Posterior vena cava (tissue), 2 donors: ENCODE measurements at regions not wholly inside any gene's neighbourhood (a gene's known extent, or its start where the extent isn't known, plus 50 kb on each side); places are given as distances from the start of the nearest gene placed in this dataset.
"Not testable (repeated sequence)": the region's sequence is repeated elsewhere in the genome, so short reads cannot be mapped to it uniquely, and the experiment has no call there.

ENCODE experiments used
- DNase-seq: peaks from one replicate; pipeline ENCODE4 v3.0.0-alpha.2; 2020; ENCODE audit warnings: low spot score
- intact Hi-C, 2 donors: fragments of 100-400 bp; cut with DNase I; formaldehyde crosslinking; loops; one replicate each; pipeline versions ENCODE4 v1.14.1 to v1.14.2; 2022 to 2023
- donor health status: DM: yes; HTN: yes; CAD: no.
- donor health status: DM: yes; HTN: yes; CAD: no.

DNA sequence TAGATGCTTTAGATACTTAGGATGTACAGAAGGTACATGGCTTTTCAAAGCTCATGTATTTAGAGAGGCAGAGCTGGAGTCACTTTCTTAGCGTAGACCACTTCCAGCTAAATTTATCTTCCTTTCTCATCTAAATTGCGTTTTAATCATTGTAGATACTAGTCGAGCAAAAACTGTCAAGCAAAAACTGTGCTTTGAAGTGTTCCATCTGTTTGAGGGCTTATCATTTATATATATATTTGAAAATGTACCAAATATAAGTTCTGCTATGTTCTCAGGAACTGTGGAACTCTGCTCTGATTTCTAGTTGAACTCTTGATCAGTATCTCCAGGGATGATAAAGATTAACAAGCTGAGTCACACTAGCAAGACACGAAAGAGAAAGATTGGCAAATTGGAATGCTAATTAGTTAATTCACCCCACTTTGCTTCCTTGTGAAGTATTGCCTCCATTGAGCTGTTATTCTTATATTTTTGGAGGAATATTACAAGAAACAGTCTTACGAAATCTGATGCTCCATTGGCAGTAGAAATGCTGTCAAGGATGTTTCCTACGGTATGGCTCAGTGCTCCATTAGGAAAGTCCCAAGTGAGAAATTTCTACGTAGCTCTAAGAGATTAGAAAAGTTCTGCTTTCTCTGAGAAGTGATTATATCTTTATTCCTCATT is 310.7 kb downstream of the AEBP2 start:
- intact Hi-C loops: no loop called here
- DNase-seq: no peak

DNA sequence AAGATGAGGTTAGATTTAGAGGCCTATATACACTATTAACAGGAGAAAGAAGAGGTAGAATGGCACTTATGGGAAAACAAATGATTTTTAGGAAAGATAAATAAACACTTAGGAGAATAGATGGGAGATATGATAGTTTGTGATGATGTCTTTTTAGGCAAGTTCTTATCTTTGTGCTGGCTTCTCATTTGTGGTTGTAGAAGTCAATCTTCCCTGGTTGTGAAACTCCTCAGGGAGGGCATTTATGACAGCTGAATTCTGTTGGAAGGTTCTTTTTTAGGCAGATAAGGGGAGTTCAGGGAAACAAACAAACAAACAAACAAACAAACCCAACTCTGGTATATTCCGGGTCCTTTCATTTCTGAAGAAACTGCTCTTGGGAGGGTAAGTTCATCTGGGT is 311.8 kb downstream of the AEBP2 start:
- intact Hi-C loops: no loop called here

DNA sequence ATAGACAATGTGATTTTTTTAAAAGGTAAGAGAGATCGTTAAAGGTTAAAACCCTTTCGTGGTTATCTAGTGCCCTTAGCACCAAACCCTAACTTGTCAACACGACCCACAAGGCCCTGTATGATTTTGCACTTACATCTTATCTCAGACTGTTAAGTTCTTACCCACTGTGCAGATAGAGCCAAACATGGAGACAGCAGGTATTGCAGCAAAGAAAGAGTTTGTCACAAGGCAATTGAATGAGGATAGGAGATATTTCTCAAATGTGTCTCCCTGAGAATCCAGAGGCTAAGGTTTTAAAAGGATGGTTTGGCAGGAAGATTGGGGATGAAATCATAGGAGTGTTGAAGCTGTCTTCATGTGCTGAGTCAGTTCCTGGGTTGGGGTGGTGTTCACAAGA is 313.4 kb downstream of the AEBP2 start:
- no peak for DNase-seq
- intact Hi-C loops: no loop called here

More for the DNA sequence above, 311.8 kb downstream of the AEBP2 start:
- no peak for DNase-seq

DNA sequence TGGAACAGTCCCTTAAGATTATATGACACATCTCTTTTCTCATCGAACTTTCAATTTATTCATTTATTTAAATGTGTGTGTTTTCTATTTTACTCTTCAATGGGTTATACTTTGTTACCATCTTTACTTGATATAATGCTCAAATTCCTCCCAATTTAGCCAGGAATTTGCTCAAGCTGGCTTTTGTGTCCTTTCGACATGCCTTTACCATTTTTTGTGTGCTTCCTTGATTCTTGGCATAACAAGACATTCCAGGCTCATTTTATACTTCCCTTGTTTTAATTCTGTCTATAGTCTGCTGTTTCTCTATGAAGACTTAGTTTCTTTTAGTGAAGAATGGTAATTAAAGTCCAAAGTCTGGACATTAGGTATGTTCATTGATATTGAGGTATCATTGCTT is 315.8 kb downstream of the AEBP2 start:
- no peak for DNase-seq
- intact Hi-C loops: no loop called here

DNA sequence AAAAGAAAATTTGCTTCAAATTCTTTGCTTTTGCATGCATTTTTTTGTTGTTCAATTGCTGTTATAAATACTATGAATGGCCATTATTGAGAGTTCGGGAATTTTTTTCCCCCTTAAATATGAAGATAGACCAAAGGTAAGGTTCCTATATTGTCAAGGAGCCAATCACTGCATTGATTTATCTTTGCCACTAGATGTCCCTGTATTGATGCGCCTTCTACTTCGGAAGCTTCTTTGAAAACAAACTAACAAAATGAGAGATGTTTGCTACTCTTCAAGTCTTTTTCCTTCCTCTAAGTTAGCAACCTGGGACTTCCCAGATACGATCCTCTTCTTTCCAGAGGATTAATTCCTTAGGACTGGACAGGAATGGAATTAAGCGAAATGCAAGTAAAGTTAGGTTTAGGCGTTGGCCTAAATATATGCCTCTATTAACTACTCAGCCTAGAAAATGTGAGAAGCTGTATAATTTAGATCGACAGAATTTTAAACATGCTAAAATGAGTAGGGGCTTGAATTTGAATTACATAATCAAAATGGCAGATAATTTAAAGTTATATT is 318.1 kb downstream of the AEBP2 start:
- no peak for DNase-seq
- intact Hi-C loops: no loop called here

DNA sequence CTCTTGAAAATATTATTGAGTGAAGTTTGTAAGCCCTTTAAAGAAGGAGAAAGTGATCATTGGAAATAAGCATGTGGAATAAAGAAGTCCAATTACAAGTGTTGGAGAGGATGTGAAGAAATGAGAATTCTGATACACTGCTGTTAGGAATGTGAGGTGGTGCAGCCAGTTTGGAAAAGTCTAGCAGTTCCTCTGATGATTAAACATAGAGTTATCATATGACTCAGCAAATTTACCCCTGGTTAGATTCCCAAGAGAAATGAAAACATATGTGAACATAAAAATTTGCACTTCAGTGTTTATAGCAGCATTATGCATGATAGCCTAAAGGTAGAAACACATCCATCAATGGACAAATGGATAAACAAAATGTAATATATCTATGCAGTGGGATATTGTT is 319.9 kb downstream of the AEBP2 start:
- intact Hi-C loops: no loop called here
- DNase-seq: no peak

DNA sequence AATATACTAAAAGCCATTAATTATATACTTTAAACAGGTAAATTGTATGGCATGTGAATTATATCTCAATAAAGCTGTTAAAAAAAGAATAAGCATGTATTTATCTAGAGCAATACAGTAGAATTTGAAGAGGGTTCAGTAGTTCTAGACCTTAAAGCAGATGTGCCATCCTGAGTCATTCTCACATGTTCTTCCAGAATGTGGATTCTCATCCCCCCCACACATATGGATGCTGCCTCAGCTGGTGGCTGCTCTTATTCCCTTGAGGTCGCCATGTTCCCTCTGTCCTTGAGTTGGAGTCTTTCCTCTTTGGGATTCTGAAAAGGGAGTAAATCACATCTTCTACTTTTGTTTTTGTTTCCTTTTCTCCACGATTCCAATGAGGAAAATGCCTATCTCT is 321.3 kb downstream of the AEBP2 start:
- intact Hi-C loops: no loop called here
- DNase-seq: no peak

DNA sequence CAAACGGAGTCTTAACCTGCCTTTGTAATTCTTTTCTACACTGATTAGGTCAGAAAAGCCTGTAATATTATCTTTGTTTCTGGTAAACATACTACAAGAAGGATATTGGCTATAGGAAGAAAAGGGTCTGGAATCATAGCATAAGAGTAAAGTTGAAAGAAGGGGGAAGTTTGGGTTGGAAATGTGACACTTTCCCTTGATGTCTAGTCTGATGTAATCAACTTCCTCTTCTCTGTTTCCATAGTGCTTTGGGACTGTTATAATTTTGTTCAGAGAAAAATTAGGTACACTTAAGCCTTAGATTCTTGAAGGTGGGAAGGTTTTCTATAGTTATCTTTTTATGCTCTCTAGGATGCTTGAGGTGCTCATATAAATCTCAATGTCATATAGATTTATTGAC is 322.2 kb downstream of the AEBP2 start:
- no peak for DNase-seq
- intact Hi-C loops: no loop called here

DNA sequence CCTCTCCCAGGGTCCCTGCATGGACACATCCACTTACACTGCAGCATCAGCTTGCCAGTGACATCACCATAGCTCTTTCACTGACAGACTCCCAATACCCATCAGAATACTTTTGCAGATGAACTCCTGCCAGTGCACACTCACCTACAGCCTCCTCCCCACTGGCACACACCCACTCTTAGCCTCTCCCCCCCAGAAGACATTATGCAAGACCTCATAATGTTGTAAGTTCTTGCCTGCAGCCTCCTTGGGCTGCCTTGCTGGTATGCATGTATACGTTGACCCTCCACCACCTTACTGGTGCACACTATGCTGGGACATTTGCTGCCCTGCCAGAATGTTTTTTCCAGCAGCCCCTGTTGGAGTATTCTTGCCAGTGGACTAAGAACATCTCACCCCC is 324.2 kb downstream of the AEBP2 start:
- DNase-seq: no peak
- intact Hi-C loops: no loop called here

DNA sequence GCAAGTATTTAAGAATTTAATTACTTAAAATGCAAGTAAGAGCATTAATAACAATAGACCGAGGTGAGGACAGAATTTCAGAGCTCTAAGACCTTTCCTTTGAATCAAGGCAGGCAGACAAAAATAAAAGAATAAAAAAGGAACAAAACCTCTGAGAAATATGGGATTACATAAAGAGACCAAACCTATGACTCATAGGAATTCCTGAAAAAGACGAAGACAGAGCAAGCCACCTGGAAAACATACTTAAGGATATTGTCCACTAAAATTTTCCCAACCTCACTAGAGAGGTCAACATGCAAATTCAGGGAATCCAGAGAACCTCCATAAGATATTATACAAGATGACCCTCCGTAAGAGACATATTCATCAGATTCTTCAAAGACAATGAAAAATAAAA is 325.1 kb downstream of the AEBP2 start:
- DNase-seq: no peak
- intact Hi-C loops: no loop called here

DNA sequence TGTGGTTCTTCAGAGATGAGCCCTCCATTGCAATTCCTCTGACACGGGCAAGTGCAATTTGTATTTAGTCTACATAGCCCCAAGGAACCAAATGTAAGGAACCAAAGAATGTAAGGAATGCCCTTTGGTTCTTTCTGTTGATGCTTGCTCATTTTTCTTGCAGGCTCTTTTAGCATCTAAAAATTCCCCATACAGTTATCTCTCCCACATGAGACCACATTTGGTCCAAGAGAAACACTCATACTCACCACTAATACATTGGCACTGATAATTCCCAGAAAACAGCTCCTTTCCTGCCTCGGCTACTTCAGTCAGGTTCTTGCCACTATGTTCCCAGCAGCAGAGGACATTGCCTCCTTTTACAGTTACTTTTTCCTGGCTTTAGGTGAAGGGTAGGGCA is 332.6 kb downstream of the AEBP2 start:
- intact Hi-C loops: no loop called here
- no peak for DNase-seq

DNA sequence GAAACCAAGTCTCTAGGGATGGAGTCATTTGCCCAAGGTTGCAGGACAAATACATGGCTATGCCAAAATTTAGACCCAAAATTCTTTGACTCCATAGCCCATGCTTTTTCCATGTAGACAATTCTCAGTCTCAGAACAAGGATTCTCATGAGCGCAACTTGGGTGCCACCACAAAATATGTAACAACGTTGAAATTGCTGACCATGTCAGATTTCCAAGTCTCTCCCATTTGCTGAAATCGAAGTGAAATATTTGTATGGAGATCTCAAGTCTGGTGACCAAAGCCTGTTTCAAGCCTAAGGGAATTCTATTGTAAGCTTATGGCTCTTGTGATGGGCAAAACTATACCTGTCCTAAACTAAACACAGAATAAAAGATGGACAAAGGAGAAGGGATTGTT is 333.5 kb downstream of the AEBP2 start:
- DNase-seq: no peak
- intact Hi-C loops: no loop called here

DNA sequence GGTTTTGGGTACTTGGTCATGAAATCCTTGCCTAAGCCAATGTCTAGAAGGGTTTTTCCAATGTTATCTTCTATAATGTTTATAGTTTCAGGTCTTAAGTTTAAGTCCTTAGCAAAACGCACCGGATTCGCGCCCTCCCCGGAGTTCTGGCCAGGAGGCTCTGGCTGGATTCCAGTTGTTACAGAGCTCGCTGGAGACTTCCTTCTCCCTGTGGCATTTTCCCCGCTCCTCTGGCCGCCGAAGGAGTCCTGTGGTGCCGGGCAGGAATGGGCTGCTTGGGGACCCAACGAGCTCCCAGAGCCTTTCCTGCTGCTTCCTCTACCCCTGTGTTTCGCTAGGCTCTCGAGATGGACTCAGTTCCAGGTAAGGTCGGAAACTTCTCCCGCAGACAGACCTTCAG is 335.9 kb downstream of the AEBP2 start:
- intact Hi-C loops: no loop called here
- no peak for DNase-seq

DNA sequence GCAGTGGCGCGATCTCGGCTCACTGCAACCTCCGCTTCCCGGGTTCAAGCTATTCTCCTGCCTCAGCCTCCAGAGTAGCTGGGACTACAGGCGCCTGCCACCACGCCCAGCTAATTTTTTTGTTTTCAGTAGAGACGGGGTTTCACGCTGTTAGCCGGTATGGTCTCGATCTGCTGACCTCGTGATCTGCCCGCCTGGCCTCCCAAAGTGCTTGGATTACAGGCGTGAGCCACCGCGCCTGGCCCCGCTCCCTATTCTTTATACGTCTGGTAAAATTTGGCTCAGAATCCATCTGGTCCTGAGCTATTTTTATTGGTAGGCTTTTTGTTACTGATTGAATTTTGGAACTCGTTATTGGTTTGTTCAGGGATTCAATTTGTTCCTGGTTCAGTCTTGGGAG is 336.7 kb downstream of the AEBP2 start:
- intact Hi-C loops: not testable (repeated sequence)

DNA sequence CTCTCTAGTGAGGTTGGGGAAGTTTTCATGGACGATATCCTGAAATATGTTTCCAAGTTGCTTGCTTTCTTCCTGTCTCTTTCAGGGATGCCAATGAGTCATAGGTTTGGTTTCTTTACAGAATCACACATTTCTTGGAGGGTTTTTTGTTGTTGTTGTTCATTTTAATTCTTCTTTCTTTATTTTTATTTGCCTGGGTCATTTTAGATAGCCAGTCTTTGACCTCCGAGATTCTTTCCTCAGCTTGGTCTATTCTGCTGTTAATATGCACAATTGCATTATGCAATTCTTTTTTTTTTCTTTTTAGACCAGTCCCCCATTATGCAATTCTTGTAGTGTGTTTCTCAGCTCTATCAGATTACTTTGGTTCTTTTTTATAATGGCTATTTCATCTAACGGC is 338.9 kb downstream of the AEBP2 start:
- intact Hi-C loops: loop anchor here in 1 of 2 donors (2.0 kb wide), 1 partner anchor 67 kb away; no protein-coding TSS in a partner anchor
- DNase-seq: no peak

More for the DNA sequence above, 336.7 kb downstream of the AEBP2 start:
- DNase-seq: not testable (repeated sequence)

DNA sequence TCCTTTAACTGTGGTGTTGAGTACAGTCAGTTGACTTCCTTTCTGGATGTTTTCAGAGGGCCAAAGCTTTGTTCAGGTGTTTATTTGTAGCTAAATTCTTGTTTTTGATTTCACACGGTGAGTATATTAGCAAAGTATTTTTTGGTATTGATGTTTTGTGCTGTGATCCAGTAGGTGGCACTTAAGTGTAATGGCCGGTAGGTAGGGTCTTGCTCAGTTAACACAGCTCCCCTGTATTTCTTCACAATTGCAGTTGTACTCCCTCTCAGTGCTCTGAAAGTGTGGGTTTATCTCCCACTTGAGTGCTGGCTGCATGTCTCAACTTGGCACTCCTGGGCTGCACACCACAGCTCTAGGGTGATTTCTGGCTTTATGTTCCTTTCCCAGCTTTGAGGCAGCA is 339.5 kb downstream of the AEBP2 start:
- DNase-seq: no peak
- intact Hi-C loops: loop anchor here in 1 of 2 donors (2.0 kb wide), 1 partner anchor 66 kb away; no protein-coding TSS in a partner anchor

DNA sequence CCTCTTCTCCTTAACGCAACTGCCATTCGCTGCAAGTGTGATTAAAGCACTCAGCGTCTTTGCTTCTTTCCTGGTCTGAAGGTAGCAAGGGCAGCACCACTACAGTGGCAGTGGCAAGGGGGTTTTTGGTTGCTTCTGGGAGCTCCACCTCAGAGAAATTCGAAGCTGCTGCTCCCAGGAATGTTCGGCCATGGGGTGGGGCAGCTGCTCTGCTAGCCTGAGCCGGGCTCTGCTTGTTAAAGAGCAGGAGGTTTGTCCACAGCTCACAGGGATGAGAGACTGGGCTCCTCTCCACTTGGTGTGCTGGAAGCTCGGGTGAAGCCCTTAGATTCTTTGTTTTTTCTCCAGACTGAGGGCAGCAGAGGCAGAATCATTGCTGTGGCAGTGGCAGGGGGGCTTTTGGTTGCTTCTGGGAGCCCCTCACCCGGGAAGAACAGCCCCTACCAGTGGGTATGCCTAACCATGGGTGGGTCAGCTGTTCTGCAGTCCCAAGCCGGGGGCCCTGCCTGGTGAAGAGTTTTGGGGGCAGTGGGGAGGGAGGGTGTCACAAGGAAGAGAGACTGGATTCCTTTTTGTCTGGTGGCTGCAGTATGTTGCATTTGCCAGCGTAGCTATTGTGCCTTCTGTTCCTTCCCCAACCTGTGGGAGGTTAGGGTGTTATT is 340.2 kb downstream of the AEBP2 start:
- DNase-seq: peak; percentile 64
- intact Hi-C loops: loop anchor here in 1 of 2 donors (2.0 kb wide), 1 partner anchor 65 kb away; no protein-coding TSS in a partner anchor

DNA sequence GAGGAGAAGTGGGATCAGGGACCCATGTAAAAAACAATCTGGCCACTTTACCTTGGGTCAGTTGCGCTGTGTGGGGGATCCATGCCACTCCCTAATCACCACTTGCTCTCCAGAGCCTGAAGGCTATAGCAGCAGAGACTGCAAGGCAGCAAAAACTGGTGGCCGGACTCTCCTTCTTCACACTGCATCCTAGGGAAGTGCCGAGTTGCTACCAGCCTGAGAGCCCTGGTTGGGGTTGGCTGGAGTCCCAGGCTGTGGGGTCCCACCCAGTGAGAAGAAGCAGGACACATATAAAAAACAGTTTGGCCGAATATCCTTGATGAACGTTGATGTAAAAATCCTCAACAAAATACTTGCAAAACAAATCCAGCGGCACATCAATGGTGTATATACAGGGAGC is 341.2 kb downstream of the AEBP2 start:
- peak; percentile 54 for DNase-seq
- intact Hi-C loops: no loop called here

DNA sequence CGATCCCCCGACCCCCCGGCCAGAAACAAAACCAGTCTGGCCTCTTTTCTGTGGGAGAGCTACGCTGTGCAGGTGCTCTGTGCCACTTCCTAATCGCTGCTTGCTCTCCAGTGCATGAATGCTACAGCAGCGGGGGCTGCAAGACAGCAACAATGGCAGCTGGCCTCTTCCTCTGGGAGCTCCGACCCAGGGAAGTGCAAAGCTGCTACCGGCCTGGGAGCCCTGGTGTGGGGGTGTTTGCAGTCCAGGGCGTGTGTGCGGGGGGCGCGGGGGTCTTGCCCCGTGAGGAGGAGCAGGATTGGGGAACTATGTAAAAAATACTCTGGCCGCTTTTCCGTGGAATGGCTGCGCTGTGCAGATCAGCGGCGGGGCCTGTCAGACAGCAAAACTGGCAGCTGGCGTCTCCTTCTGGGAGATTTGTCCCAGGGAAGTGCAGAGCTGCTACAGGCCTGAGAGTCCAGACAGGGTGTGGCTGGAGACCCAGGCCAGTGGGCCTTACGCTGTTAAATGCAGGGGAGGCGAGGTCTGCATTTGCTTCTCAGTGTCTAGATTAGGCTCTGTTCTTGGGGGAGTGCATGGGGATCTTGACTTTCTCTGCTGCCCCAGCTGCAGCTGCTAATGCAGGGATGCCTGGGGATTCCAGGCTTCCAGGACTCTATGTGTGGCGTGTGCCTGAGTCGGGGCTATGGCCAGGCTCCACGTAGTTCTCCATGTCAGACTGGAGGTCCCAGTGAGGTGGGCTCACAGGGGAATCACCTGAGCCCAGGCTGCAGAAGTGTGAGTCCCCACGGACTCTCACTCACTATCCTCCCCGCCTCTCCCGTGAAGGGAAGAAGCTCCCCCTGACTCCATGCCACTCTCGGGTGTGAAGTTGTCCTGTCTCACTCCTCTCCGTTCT is 344.5 kb downstream of the AEBP2 start:
- DNase-seq: peak; percentile 75
- intact Hi-C loops: no loop called here

DNA sequence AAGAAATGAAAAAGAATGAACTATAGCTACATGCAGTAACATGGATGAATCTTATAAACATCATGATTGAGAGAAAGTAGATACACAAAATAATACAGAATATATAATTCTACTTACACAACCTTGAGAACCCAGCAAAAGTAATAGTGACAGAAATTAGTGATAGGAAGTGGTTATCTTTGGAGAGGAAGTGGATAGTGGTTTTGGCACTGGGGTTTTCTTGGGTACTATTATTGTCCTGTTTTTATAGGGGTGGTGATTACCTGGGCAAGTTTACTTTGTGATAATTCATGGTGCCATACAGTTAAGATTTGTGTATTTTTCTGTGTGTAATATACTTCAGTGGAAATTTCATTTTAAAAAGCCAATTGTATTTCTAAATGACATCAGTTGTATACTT is 352.7 kb downstream of the AEBP2 start:
- no peak for DNase-seq
- intact Hi-C loops: no loop called here
